NCI-H748 treated with DMSO at 0.1 percent for 48 hours (cell line): ENCODE measurements at regions not wholly inside any gene's neighbourhood (a gene's known extent, or its start where the extent isn't known, plus 50 kb on each side); places are given as distances from the start of the nearest gene placed in this dataset.

Experiments used
- DNase-seq: peaks from one replicate; lab custom pipeline; 2025; lab: John Stamatoyannopoulos, UW

GRCh38 chr7:106606120-106606519, 54.8 kb downstream of the CCDC71L start:
- DNase-seq: no peak

- no peak for DNase-seq
Measured at GRCh38 chr7:106604971-106605370, 56.0 kb downstream of the CCDC71L start.

GRCh38 chr7:106604303-106604924, 56.5 kb downstream of the CCDC71L start:
- DNase-seq: no peak

DNA sequence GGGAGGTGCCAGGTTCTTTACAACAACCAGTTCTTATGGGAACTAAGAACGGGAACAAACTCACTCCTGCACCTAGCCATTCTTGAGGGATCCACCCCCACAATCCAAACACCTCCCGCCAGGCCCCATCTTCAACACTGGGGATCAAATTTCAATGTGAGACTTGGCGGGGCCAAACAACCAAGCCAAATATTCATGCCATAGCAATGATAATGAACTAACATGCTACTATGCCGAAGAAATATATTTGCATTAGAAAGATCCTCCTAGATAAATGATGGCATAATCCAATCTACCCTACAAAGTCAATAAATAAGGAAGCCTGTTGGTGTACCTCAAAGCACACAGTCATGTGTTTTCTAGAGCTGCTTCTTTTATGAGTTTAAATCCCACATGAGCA, 57.6 kb downstream of the CCDC71L start:
- DNase-seq: peak; percentile 80

GRCh38 chr7:106602062-106602461, 58.9 kb downstream of the CCDC71L start:
- no peak for DNase-seq

DNA sequence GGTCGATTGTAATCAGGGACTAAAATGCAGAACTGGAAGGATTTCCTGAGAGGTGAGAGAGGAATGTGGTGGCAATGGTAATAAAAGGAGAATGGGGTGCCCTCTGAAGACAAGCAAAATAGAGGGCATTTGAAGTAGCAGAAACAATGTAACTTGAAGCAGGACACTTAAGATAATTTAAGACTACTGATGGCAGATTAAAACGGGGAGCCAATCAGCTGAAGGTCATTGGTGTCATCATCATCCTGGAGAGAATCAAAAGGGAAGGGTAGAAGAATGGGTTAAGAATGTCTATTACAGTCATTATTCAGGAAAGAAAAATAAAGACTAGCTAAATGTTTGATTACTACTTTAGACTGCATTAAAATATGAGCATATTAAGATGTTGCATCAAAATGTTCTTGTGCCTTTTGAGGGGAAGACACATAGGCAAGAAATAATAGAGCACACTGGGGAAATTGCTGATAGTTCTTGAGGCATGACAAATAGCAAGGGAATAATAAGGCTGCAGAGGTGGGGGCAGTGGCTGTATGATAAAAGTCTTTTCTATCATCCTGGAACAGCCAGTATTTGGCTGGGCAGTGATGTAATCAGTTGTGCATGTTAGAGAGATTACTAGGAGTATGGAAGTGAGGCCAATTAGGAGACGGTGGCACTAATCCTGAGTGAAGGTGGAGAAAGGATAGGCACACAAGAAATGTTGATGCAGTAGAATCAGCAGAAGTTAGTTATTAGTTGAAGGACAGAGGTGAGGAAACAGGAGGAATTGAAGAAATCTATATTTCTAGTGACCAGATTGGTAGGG, 60.2 kb downstream of the CCDC71L start:
- no peak for DNase-seq

DNA sequence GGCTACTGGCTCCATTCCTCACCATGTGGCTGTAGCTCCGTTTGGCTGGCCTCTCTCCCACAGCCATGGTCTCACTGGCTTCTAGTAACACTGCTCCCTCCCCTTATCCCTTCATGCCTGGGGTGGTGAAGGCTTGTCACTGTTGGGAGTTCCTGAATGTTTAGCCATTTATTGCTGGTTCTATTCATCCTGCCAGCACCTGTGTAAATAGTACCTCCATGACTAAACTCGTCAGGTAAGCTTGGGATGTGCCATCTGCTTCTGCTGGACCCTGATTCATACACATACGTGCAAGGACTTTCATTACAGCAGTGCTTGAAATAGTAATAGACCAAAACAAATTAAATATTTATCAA, 61.6 kb downstream of the CCDC71L start:
- DNase-seq: peak; percentile 94

DNA sequence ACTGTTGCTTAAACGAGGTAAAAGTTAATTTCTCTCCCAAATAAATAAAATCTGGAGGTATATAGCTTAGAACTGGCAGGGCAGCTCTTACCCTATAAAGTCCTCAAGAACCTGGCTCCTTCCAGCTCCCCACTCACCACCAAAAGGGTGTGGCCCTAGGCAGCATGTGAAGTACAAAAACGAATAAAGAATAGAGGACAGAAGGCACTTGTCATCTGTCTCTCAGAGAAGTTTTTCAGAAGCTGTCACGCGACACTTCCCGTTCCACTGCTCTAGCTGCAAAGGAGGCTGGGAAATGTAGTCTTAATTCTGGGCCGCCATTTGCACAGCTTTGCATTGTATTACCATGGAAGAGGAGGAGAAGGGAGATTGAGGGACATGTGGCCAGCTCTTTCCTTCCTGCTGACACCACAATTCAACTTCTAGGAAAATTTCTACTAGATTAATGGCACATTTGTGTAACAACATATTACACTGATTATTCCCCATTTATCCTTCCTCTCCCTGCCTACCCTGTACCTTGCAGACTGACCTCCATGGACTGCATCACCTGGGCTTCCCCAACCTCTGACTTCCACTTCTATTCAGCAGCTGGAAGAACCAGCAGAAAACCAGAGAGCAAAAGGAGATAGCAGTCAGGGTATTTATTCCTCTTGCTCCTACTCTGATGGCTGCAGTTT, 62.2 kb downstream of the CCDC71L start:
- DNase-seq: peak; percentile 83

GRCh38 chr7:106597751-106598546, 63.0 kb downstream of the CCDC71L start:
- DNase-seq: no peak

- no peak for DNase-seq
Measured at GRCh38 chr7:106597014-106597413, 63.9 kb downstream of the CCDC71L start.

DNA sequence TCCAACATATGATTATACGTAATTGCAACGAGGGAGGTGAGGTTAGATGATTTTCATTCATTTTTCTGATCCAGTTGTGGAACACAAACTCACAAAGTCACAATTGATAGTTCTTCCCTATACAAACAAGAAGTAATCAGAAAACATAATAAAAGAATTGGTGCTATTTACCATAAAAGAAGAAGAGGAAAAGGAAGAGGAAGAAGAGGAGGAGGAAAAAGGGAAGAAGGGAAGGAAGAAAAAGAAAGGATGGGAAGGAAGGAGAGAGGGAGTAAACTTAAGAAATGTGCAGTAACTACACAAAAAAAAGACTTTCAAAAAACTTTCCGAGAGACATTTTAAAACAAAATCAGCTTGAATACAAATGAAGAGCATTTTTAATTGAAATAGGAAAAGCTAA, 65.0 kb downstream of the CCDC71L start:
- DNase-seq: no peak

GRCh38 chr7:106593028-106593417, 67.9 kb downstream of the CCDC71L start:
- no peak for DNase-seq

DNA sequence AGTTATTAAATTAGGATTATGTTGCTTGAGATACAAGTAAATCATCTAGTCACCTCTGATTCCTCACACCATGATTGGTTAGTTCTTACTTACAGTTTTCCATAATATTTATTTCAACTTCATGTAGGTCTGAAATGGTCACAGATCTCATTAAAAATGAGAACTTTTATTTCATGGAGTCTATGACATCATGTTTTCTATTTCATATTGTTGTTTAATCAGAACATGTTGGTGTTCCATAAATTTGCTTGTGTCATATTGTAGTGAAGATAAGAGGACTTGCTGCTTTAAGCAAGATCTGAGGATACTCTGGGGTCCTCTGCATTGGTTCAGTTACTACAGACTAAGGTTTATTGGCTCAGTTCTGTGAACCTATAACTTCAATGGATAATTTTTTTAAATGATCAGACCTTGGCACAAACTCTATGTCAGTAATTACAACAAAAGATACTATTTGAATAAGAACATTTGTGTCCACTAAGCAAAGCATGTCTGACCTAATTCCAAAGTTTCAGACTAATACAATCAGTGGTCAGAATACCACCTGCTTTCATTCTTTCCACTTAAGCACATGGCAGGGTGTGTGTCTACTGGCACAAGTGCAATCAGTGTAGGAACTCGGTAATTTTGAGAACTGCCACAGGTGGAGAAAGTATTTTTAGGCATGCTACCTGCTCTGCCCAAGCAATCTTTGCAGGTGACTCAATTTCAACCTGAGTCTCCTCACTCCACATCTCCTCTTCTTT, 68.5 kb downstream of the CCDC71L start:
- no peak for DNase-seq

DNA sequence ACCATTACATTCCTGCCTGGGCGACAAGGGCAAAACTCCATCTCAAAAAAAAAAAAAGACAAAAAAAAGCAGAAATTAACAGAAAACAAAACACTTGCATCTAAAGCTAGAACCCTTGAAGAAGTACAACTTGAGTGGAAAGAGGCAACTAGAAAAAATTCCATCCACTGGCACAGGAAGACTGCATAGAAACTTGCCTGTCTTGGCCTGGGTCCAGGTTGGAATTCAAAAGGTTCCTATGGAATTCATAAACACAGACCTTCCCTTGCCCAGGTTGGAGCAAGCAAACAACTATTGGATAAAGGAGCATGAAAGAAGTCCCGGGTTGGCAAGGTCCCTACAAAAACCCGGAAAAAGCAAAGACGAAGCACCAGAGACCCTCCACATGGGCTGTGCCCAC, 69.8 kb downstream of the CCDC71L start:
- no peak for DNase-seq

- DNase-seq: no peak
Measured at GRCh38 chr7:106590209-106590816, 70.6 kb downstream of the CCDC71L start.

- DNase-seq: no peak
Measured at GRCh38 chr7:106589198-106589879, 71.6 kb downstream of the CCDC71L start.

DNA sequence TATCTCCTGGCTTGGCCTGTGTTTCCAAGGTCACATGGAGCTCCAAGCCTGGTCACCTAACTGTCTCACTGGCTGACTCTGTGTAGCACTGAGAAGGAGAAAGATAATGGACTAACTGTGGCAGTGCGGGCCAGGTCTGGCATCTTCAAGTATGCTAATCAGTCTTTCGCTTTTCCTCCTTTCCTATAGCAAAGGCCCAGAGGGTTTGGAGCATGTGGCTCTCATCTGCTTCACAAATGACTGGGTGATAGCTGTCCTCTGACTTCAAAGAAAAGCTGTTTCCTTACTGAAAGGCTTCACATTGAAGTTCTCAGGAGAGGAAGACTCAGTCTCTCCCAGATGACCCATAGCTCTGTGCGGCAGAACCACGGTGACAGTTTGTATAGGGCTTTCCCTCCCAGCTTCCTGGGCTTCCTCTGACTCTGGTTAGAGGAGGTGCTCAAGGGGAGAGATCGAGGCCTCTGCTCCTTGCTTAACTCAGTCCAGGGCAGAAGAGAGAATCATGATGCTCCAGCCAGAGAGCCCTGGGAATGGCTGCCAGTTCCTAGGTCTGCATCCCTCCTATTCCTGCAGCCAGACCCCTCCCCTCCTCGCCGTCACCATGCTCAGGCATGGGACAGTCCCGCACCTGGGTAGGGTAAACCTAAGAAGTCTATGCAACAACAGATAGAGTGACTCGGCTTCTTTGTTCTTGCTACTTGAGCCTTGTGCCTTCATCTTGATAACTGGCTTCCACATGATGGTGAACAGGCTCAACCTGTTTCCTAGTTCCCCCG, 72.3 kb downstream of the CCDC71L start:
- no peak for DNase-seq

- no peak for DNase-seq
Measured at GRCh38 chr7:106584914-106585759, 75.8 kb downstream of the CCDC71L start.
